ENCODE measurements at regions not wholly inside any gene's neighbourhood (a gene's known extent, or its start where the extent isn't known, plus 50 kb on each side); places are given as distances from the start of the nearest gene placed in this dataset.

DNA sequence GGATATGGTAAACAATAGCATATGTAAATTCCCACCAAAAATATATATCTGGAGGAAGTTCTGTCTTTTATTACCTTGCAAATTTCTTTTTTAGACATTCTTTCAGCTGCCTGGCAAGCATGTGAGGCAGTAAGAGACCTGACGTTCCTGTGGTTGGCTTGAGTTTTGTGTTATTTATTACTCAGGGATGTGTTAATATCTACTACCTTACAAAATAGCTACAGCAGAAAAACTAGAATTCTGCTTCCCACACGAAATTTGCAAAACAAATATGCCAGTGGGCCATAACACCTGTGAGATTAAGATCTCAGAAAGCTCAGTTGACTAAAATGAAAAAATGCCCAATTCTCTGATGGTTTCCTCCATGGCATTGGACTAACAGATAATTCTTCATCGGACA, 274.2 kb downstream of the TMEM167A start:
- no peak for TF ChIP-seq POLR2A (IDR thresholded peaks at IDR 0.05; ENCODE audit: low read depth, low read length)
- no peak for TF ChIP-seq POU2F2 (IDR thresholded peaks at IDR 0.05; ENCODE audit: low read depth, low read length)
- TF ChIP-seq PAX5 (IDR thresholded peaks at IDR 0.05; ENCODE audit: insufficient read depth, low read length, severe bottlenecking), result no peak
- TF ChIP-seq TAF1 (IDR thresholded peaks at IDR 0.05; ENCODE audit: low read depth, low read length), result no peak
